Activated naive CD4-positive, alpha-beta T cell treated with anti-CD3 and anti-CD28 coated beads, Interleukin-2, amount 50 U/mL, for 72 hours (primary cell): ENCODE measurements at regions not wholly inside any gene's neighbourhood (a gene's known extent, or its start where the extent isn't known, plus 50 kb on each side); places are given as distances from the start of the nearest gene placed in this dataset.

Experiments used
- ATAC-seq, 2 donors: fragments of 150-1000 bp; cut with Tn5 transposase; 2 replicates each; pipeline ENCODE4 v1.10.0; 2021; ENCODE audit warnings: mild to moderate bottlenecking in 2 of 2, moderate library complexity in 2 of 2
- DNase-seq, 2 donors: peaks; one replicate each; pipeline ENCODE4 v3.0.0; 2021 to 2022; ENCODE audit warnings: low spot score in 2 of 2
- H3K27ac Mint-ChIP-seq, 2 donors: one replicate each; pipeline ENCODE4 v1.8.0; 2022; ENCODE audit warnings: mild to moderate bottlenecking in 2 of 2, mixed read lengths in 2 of 2
- H3K36me3 Mint-ChIP-seq, 2 donors: one replicate each; pipeline ENCODE4 v1.8.0; 2022; ENCODE audit warnings: mixed read lengths in 2 of 2
- H3K9me3 Mint-ChIP-seq, 2 donors: one replicate each; pipeline ENCODE4 v1.8.0; 2022; ENCODE audit warnings: mixed read lengths in 2 of 2

GRCh38 chr4:25474690-25475089 is 97.6 kb downstream of the ANAPC4 start:
- ATAC-seq (no peak), DNase-seq (no peak)
- Mint-ChIP-seq H3K27ac (no peak overlapping the region), H3K36me3 (peaks cover 13% of the 10 kb centered on the region in 2 donors), H3K9me3 (peaks cover 0 to 11% of the 10 kb centered on the region in 2 donors)

- Mint-ChIP-seq H3K9me3 (peaks cover 0 to 5% of the 10 kb centered on the region in 2 donors), H3K36me3 (no peaks in the 10 kb centered on the region)
Observed at GRCh38 chr4:25477221-25477620, 100.2 kb downstream of the ANAPC4 start.

GRCh38 chr4:25481648-25482047 is 104.6 kb downstream of the ANAPC4 start:
- H3K9me3 Mint-ChIP-seq = peaks cover 0 to 21% of the 10 kb centered on the region in 2 donors
- no peak overlapping the region for H3K27ac Mint-ChIP-seq

More at GRCh38 chr4:25477221-25477620, 100.2 kb downstream of the ANAPC4 start:
- DNase-seq (no peak), ATAC-seq (no peak)
- no peak overlapping the region for H3K27ac Mint-ChIP-seq

GRCh38 chr4:25484243-25484721 is 107.2 kb downstream of the ANAPC4 start:
- H3K27ac Mint-ChIP-seq = no peak overlapping the region
- ATAC-seq = peak in 1 of 2 donors; percentile 90
- no peak for DNase-seq
- H3K9me3 Mint-ChIP-seq = peaks cover 5 to 26% of the 10 kb centered on the region in 2 donors
- H3K36me3 Mint-ChIP-seq = peaks cover 6 to 7% of the 10 kb centered on the region in 2 donors

More at GRCh38 chr4:25481648-25482047, 104.6 kb downstream of the ANAPC4 start:
- no peaks in the 10 kb centered on the region for H3K36me3 Mint-ChIP-seq
- DNase-seq (no peak), ATAC-seq (no peak)

- H3K27ac Mint-ChIP-seq = no peak overlapping the region
- no peak for ATAC-seq
- no peak for DNase-seq
- peaks cover 5 to 26% of the 10 kb centered on the region in 2 donors for H3K9me3 Mint-ChIP-seq
- H3K36me3 Mint-ChIP-seq = peaks cover 6 to 7% of the 10 kb centered on the region in 2 donors
Observed at GRCh38 chr4:25485104-25485503, 108.0 kb downstream of the ANAPC4 start.

- ATAC-seq (no peak), DNase-seq (no peak)
- no peak overlapping the region for H3K27ac Mint-ChIP-seq
- H3K9me3 Mint-ChIP-seq = peaks cover 5 to 26% of the 10 kb centered on the region in 2 donors
- peaks cover 6 to 7% of the 10 kb centered on the region in 2 donors for H3K36me3 Mint-ChIP-seq
Observed at GRCh38 chr4:25486171-25486570, 109.1 kb downstream of the ANAPC4 start.

- ATAC-seq (no peak), DNase-seq (no peak)
- H3K27ac Mint-ChIP-seq = no peak overlapping the region
- peaks cover 6 to 7% of the 10 kb centered on the region in 2 donors for H3K36me3 Mint-ChIP-seq
- peaks cover 5 to 26% of the 10 kb centered on the region in 2 donors for H3K9me3 Mint-ChIP-seq
Observed at GRCh38 chr4:25487155-25487554, 110.1 kb downstream of the ANAPC4 start.

- ATAC-seq (no peak), DNase-seq (no peak)
- Mint-ChIP-seq H3K9me3 (peaks cover 5 to 22% of the 10 kb centered on the region in 2 donors), H3K36me3 (peaks cover 6 to 7% of the 10 kb centered on the region in 2 donors), H3K27ac (no peak overlapping the region)
Observed at GRCh38 chr4:25489253-25489797, 112.3 kb downstream of the ANAPC4 start.

GRCh38 chr4:25493466-25493865 is 116.4 kb downstream of the ANAPC4 start:
- Mint-ChIP-seq H3K27ac (peak overlapping the region in 1 of 2 donors; percentile 78), H3K9me3 (no peaks in the 10 kb centered on the region), H3K36me3 (no peaks in the 10 kb centered on the region)
- ATAC-seq = no peak
- no peak for DNase-seq

- DNase-seq (no peak), ATAC-seq (no peak)
- Mint-ChIP-seq H3K27ac (no peak overlapping the region), H3K9me3 (no peaks in the 10 kb centered on the region), H3K36me3 (no peaks in the 10 kb centered on the region)
Observed at GRCh38 chr4:25494166-25494565, 117.1 kb downstream of the ANAPC4 start.

- DNase-seq (no peak), ATAC-seq (no peak)
- Mint-ChIP-seq H3K36me3 (no peaks in the 10 kb centered on the region), H3K9me3 (peaks cover 0 to 4% of the 10 kb centered on the region in 2 donors), H3K27ac (no peak overlapping the region)
Observed at GRCh38 chr4:25500626-25501316, 123.7 kb downstream of the ANAPC4 start.

GRCh38 chr4:25502115-25502514 is 125.1 kb downstream of the ANAPC4 start:
- ATAC-seq (no peak), DNase-seq (no peak)
- no peaks in the 10 kb centered on the region for H3K36me3 Mint-ChIP-seq
- H3K27ac Mint-ChIP-seq = no peak overlapping the region
- H3K9me3 Mint-ChIP-seq = peaks cover 0 to 4% of the 10 kb centered on the region in 2 donors

GRCh38 chr4:25503779-25504178 is 126.7 kb downstream of the ANAPC4 start:
- Mint-ChIP-seq H3K36me3 (no peaks in the 10 kb centered on the region), H3K27ac (no peak overlapping the region), H3K9me3 (peaks cover 0 to 4% of the 10 kb centered on the region in 2 donors)
- DNase-seq (no peak), ATAC-seq (no peak)

- no peak overlapping the region for H3K27ac Mint-ChIP-seq
- H3K36me3 Mint-ChIP-seq = no peaks in the 10 kb centered on the region
- DNase-seq = no peak
- peaks cover 0 to 4% of the 10 kb centered on the region in 2 donors for H3K9me3 Mint-ChIP-seq
- no peak for ATAC-seq
Observed at GRCh38 chr4:25504932-25505636, 128.0 kb downstream of the ANAPC4 start.

GRCh38 chr4:25505637-25505991 is 128.6 kb downstream of the ANAPC4 start:
- no peak for DNase-seq
- ATAC-seq = no peak
- H3K27ac Mint-ChIP-seq = no peak overlapping the region
- H3K9me3 Mint-ChIP-seq = peaks cover 0 to 4% of the 10 kb centered on the region in 2 donors
- H3K36me3 Mint-ChIP-seq = no peaks in the 10 kb centered on the region

- Mint-ChIP-seq H3K9me3 (peaks cover 0 to 4% of the 10 kb centered on the region in 2 donors), H3K36me3 (no peaks in the 10 kb centered on the region), H3K27ac (no peak overlapping the region)
- DNase-seq (no peak), ATAC-seq (no peak)
Observed at GRCh38 chr4:25506032-25506571, 129.0 kb downstream of the ANAPC4 start.

GRCh38 chr4:25509646-25510045 is 132.6 kb downstream of the ANAPC4 start:
- H3K9me3 Mint-ChIP-seq = peaks cover 0 to 2% of the 10 kb centered on the region in 2 donors
- no peak overlapping the region for H3K27ac Mint-ChIP-seq
- H3K36me3 Mint-ChIP-seq = no peaks in the 10 kb centered on the region
- no peak for ATAC-seq
- DNase-seq = no peak
